Testis (tissue), 2 donors: ENCODE measurements at regions not wholly inside any gene's neighbourhood (a gene's known extent, or its start where the extent isn't known, plus 50 kb on each side); places are given as distances from the start of the nearest gene placed in this dataset.

Experiments used
- DNase-seq: peaks from one replicate; pipeline ENCODE4 v3.0.0-alpha.2; 2019
- H3K27ac ChIP-seq, 2 donors: fragments of 200-600 bp; sonication (generic); one replicate each; pipeline ENCODE4 v1.5.1; 2019
- H3K27me3 ChIP-seq: fragments of 200-600 bp; sonication (generic); one replicate; pipeline ENCODE4 v1.5.1; 2019
- H3K36me3 ChIP-seq: fragments of 200-600 bp; sonication (generic); one replicate; pipeline ENCODE4 v1.5.1; 2017; ENCODE audit warnings: low read depth; ENCODE audit errors: missing control alignments
- H3K4me1 ChIP-seq: fragments of 200-600 bp; sonication (generic); one replicate; pipeline ENCODE4 v1.5.1; 2019
- H3K4me3 ChIP-seq, 2 donors: fragments of 200-600 bp; sonication (generic); one replicate each; pipeline ENCODE4 v1.5.1; 2017 to 2019
- H3K9me3 ChIP-seq: fragments of 200-600 bp; sonication (generic); one replicate; pipeline ENCODE4 v1.5.1; 2017
- CTCF ChIP-seq, 3 experiments: fragments of 450-650 bp in 2 of 3; fragments of 200-600 bp in 1 of 3; sonication (generic) in 1 of 3; IDR thresholded peaks; one replicate each; pipeline ENCODE4 v1.5.1; 2016 to 2019; ENCODE audit warnings: antibody characterized with exemption in 3 of 3, mild to moderate bottlenecking in 2 of 3, moderate library complexity in 1 of 3
- POLR2A ChIP-seq: fragments of 450-650 bp; IDR thresholded peaks from one replicate; pipeline ENCODE4 v1.6.1; 2017; ENCODE audit warnings: antibody characterized with exemption, mild to moderate bottlenecking, moderate library complexity
- WGBS, 2 donors: methylation state at CpG; one replicate each; pipeline ENCODE4 v1.1.5; 2018; 5-methylcytosine and 5-hydroxymethylcytosine counted together
- intact Hi-C: fragments of 100-400 bp; cut with DNase I; formaldehyde crosslinking; loops from one replicate; pipeline ENCODE4 v1.15.1; 2023; ENCODE audit warnings: low total_unique reads

GRCh38 chr1:59020151-59020997, 236.5 kb upstream of the JUN start:
- Histone ChIP-seq H3K27ac (peak overlapping the region in 1 of 2 donors; percentile 67), H3K36me3 (no peaks in the 10 kb centered on the region), H3K27me3 (no peaks in the 10 kb centered on the region), H3K4me1 (peaks cover 7% of the 10 kb centered on the region), H3K9me3 (no peaks in the 10 kb centered on the region), H3K4me3 (no peak overlapping the region)
- peak; percentile 55 for DNase-seq
- intact Hi-C loops = no loop called here
- WGBS, 2 donors = 50 to 53% methylated on average over 2 of the region's 2 CpGs
- TF ChIP-seq POLR2A (no peak), CTCF (IDR thresholded peaks at IDR 0.05) (no peak)

GRCh38 chr1:59022199-59022598, 238.4 kb upstream of the JUN start:
- DNase-seq = no peak
- TF ChIP-seq POLR2A (no peak), CTCF (IDR thresholded peaks at IDR 0.05) (no peak)
- 96 to 97% methylated on average over 3 of the region's 3 CpGs for WGBS, 2 donors
- H3K27ac ChIP-seq = no peak overlapping the region
- H3K27me3 ChIP-seq = no peaks in the 10 kb centered on the region
- intact Hi-C loops = no loop called here
- no peaks in the 10 kb centered on the region for H3K36me3 ChIP-seq
- peaks cover 7% of the 10 kb centered on the region for H3K4me1 ChIP-seq
- no peaks in the 10 kb centered on the region for H3K9me3 ChIP-seq
- no peak overlapping the region for H3K4me3 ChIP-seq

DNA sequence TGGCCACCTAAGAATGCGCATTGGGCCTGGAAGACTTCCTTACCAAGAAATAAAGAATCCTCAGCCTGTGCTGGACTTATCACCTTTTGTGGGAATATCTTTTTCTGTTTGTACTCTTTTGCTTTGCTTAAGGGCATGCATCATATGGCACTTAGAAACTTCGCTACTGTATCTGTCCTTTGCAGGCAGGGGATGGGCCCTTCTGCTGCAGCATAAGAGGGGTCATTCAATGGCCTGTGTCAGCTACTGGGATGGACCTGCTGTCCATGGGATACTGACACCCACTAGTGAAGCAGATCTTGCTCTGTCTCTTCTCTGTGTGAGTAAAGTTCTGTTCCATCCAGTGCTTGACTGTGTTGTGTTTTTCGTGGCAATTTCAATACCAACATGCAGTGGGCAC, 239.0 kb upstream of the JUN start:
- WGBS, 2 donors = 94 to 100% methylated on average over 3 of the region's 3 CpGs
- intact Hi-C loops = no loop called here
- Histone ChIP-seq H3K4me1 (peaks cover 7% of the 10 kb centered on the region), H3K9me3 (no peaks in the 10 kb centered on the region), H3K27ac (no peak overlapping the region), H3K27me3 (no peaks in the 10 kb centered on the region), H3K4me3 (no peak overlapping the region), H3K36me3 (no peaks in the 10 kb centered on the region)
- TF ChIP-seq CTCF (IDR thresholded peaks at IDR 0.05) (no peak), POLR2A (no peak)
- no peak for DNase-seq

DNA sequence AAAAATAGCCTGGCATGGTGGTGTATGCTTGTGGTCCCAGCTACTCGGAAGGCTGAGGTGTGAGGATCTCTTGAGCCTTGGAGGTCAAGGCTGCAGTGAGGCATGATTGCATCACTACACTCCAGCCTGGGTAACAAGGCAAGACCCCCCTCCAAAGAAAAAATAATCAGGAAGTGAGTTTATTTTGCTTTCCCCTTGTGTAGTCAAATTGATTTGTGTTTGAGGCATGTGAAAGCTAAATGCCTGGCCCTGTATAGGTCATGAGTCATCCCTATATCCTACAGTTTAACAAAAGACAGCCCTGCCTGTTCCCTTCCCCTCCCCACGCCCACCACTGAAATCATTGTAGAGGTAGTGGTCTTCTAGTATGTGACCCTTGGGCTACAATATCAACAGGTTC, 241.4 kb upstream of the JUN start:
- H3K4me1 ChIP-seq = no peaks in the 10 kb centered on the region
- DNase-seq = no peak
- 84 to 96% methylated on average over 2 of the region's 2 CpGs for WGBS, 2 donors
- intact Hi-C loops = no loop called here
- TF ChIP-seq POLR2A (no peak), CTCF (IDR thresholded peaks at IDR 0.05) (no peak)
- H3K27me3 ChIP-seq = no peaks in the 10 kb centered on the region
- H3K4me3 ChIP-seq = no peak overlapping the region
- no peak overlapping the region for H3K27ac ChIP-seq
- H3K9me3 ChIP-seq = no peaks in the 10 kb centered on the region
- H3K36me3 ChIP-seq = no peaks in the 10 kb centered on the region

DNA sequence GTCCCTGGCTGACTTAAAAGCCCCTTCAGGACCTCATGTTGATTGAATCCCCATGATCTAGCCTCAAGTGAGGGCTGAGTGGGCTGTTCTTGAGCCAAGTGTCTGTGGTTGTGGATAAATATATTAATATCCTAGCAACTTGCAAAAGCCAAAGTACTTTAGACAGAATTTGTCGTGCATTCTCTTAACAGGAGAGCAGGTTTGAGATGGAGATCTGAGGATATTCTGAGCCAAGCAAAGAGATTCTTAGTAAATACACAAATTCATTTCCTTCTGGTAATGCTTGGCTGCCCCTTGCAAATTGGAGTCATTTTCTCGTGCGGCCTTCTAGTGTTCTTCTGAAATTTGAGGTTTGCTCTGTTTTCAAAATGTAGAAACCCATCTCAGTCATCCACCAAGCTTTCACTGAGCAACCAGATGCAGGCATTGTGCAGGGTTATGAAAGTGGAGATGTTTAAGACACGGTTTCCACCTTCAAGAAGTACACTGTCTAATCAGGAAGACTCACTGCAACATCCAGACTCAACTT, 242.1 kb upstream of the JUN start:
- no peak for TF ChIP-seq CTCF (IDR thresholded peaks at IDR 0.05)
- no peak for TF ChIP-seq POLR2A
- no peaks in the 10 kb centered on the region for H3K9me3 ChIP-seq
- intact Hi-C loops = no loop called here
- H3K27ac ChIP-seq = no peak overlapping the region
- H3K4me3 ChIP-seq = no peak overlapping the region
- H3K27me3 ChIP-seq = no peaks in the 10 kb centered on the region
- no peak for DNase-seq
- H3K36me3 ChIP-seq = no peaks in the 10 kb centered on the region
- 91% methylated on average over 4 of the region's 4 CpGs for WGBS, 2 donors
- H3K4me1 ChIP-seq = no peaks in the 10 kb centered on the region
